CD4-positive, alpha-beta T cell treated with Interferon gamma for 1 hour (primary cell): ENCODE measurements at regions not wholly inside any gene's neighbourhood (a gene's known extent, or its start where the extent isn't known, plus 50 kb on each side); places are given as distances from the start of the nearest gene placed in this dataset.
"Not testable (repeated sequence)": the region's sequence is repeated elsewhere in the genome, so short reads cannot be mapped to it uniquely, and the experiment has no call there.

Source experiments
- DNase-seq: peaks from one replicate; pipeline ENCODE4 v3.0.0-alpha.2; 2020

GRCh38 chr17:20633268-20634059 is 53.9 kb downstream of the CDRT15L2 start:
- not testable (repeated sequence) for DNase-seq

GRCh38 chr17:20640147-20640546 is 60.6 kb downstream of the CDRT15L2 start:
- DNase-seq = not testable (repeated sequence)

GRCh38 chr17:20646661-20647272 is 67.2 kb downstream of the CDRT15L2 start:
- peak; percentile 4 for DNase-seq

- DNase-seq = not testable (repeated sequence)
Observed at GRCh38 chr17:20649097-20649767, 69.7 kb downstream of the CDRT15L2 start.

GRCh38 chr17:20651022-20651421 is 71.5 kb downstream of the CDRT15L2 start:
- DNase-seq = not testable (repeated sequence)

- DNase-seq = not testable (repeated sequence)
Observed at GRCh38 chr17:20651736-20652135, 72.2 kb downstream of the CDRT15L2 start.

DNA sequence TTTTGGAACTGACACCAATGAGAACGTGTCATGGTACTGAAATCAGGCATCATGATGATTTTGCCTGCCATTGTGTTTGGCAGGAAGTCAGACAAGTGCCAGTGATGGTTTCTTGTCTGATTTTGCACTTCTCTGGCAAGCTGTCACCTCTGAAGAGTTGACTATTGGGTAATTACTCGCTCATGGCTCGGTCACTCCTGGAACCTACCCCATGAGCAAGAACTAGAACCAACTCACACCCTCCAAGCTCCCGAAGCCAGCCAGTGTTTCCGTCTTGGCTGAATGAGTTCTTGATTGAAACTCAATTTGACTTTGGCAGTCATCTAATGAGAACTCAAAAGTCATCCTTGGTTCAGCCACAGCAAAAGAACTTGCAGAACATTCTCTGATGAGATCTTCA is 73.9 kb downstream of the CDRT15L2 start:
- DNase-seq = not testable (repeated sequence)

- not testable (repeated sequence) for DNase-seq
Observed at GRCh38 chr17:20654114-20654513, 74.6 kb downstream of the CDRT15L2 start.

- not testable (repeated sequence) for DNase-seq
Observed at GRCh38 chr17:20654575-20654974, 75.1 kb downstream of the CDRT15L2 start.

DNA sequence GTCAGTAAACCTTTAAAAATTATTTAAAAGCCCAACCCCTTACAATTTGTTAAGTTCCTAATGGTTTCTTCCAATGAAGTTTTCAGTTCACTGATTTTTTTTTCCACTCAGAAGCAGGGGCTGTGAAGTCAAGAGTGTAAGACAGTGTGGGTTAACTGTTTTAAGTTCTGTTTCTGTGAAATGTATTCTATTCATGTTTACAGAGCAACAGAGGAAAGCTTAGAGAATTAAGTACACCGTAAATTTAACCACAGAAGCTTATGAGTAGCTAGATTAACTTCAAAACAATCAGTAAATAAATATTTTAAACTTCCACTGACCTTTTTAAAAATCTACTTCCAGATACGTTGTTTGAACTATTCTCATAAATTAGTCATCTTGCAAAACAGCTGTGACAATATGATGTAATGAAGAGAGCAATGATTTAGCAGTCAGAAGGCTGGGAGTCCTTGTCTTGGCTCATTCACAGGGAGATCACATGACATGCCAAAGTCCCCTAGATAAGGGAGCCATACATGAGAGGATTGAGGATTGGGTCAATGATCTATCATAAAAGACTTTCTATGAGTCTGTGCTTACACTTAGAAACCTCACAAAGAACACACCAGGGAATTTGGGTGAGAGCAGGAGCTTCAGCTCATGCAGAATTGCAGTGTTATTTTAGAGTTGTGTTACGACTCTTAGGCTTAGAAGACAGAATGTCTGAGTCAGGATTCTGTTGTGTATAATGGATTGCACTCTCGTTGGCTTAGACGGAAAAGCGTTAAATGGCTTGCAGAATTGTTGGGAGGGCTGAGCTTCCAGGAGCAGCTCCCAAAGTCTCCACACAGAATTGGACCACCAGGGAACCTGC is 85.8 kb downstream of the CDRT15L2 start:
- not testable (repeated sequence) for DNase-seq

- DNase-seq = peak; percentile 3
Observed at GRCh38 chr17:20666689-20667088, 87.2 kb downstream of the CDRT15L2 start.

DNA sequence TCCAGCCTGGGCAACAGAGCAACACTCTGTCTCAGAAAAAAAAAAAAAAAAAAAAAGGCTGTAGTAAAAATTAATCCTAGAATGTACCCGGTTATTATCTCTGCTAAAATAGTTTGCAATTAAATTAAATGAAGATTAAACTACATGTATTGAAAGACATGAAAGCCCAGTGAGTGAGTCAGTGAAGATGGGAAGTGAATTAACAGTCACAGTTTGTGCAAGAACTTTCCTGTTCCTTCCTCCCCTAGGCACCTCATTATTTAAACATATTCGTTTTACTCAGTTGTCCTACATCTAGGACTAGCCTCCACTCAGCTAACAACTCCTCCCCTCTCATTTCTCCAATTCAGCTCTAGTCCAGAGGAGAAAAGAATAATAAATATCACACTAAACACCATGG is 88.2 kb downstream of the CDRT15L2 start:
- DNase-seq = not testable (repeated sequence)

GRCh38 chr17:20668316-20668715 is 88.8 kb downstream of the CDRT15L2 start:
- DNase-seq = not testable (repeated sequence)

- DNase-seq = not testable (repeated sequence)
Observed at GRCh38 chr17:20668868-20669267, 89.3 kb downstream of the CDRT15L2 start.

DNA sequence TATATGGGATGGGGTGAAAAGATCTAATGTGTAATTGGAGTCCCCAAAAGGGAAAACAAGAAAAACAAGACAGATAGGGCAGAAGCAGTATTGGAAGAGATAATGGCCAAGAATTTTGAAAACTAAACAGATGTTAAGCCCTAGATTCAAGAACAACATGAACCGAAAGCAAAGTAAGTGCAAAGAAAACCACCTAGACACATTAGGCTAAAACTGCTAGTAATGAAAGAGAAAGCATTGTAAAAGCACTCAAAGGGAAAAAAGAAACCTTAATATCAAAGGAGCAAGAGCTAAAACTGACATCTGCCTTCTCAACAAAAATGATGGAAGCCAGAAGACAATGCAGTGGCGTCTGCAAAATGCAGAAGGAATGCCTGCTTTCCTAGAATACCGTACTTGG is 91.0 kb downstream of the CDRT15L2 start:
- DNase-seq = not testable (repeated sequence)

DNA sequence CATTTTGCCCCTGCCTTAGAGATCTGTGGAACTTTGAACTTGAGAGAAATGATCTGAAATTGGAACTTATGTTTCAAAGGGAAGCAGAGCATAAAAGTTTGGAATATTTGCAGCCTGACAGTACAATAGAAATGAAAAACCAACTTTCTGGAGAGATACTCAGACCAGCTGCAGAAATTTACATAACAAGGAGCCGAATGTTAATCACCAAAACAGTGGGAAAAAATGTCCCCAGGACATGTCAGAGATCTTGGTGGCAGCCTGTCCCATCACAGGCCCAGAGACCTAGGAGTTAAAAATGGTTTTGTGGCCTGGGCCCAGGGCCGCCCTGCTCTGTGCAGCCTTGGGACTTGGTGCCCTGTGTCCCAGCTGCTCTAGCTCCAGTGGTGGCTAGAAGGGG is 94.8 kb downstream of the CDRT15L2 start:
- not testable (repeated sequence) for DNase-seq

DNA sequence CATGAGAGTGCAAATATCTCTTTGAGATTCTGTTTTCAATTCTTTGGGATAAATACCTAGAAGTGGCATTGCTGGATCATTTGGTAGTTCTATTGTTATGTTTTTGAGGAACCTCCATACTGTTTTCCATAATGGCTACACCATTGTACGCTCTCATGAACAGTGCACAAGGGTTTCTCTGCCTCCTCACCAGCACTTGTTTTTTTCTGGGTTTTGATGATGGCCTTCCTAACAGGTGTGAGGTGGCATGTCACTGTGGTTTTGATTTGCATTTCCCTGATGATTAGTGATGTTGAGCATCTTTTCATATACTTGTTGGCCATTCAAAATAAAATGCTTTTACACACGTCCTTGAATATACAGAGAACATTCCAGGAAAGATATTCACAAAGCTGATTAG is 96.2 kb downstream of the CDRT15L2 start:
- not testable (repeated sequence) for DNase-seq

DNA sequence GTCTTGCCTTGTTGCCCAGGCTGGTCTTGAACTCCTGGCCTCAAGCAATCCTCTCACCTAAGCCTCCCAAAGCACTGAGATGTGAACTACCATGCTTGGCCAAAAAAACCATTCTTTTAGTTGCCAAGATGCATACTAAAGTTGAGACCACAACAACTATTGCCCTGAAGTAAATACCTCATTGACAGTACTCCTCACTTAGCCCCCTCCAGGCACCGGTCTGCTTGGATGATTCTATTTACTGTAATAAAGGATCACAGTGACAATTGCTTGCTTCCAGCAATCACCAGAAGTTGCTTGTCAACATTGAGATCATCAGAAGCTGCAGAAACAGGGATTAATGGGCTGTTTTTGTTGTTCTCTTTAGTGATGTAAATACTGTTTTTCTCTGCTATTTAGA is 97.1 kb downstream of the CDRT15L2 start:
- DNase-seq = not testable (repeated sequence)

DNA sequence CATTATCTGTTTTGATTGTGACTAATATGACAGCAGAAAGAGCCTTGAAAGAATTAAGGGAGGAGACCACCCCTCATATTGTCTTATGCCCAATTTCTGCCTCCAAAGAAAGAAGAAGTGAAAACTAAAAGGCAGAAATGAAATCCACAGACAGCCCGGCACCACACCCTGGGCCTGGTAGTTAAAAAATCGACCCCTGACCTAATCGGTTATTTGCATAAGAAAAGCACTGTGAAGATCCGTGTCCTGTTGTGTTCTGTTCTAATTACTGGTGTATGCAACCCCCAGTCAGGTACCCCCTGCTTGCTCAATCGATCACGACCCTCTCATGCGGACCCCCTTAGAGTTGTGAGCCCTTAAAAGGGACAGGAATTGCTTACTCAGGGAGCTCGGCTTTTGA is 97.9 kb downstream of the CDRT15L2 start:
- not testable (repeated sequence) for DNase-seq

- not testable (repeated sequence) for DNase-seq
Observed at GRCh38 chr17:20678424-20678823, 98.9 kb downstream of the CDRT15L2 start.

- not testable (repeated sequence) for DNase-seq
Observed at GRCh38 chr17:20681746-20682722, 102.5 kb downstream of the CDRT15L2 start.
